IMR-90 (cell line): ENCODE measurements at regions not wholly inside any gene's neighbourhood (a gene's known extent, or its start where the extent isn't known, plus 50 kb on each side); places are given as distances from the start of the nearest gene placed in this dataset.

ENCODE experiments used
- ATAC-seq: fragments of 200-7000 bp; cut with Tn5 transposase; 2 replicates; pipeline ENCODE4 v1.9.1; 2020; ENCODE audit warnings: low read depth, mild to moderate bottlenecking, moderate library complexity
- BruUV-seq: library from RNA; stranded (reverse); fragments of 400-500 nt; replicated peaks from 2 replicates; lab custom pipeline; 2021; lab: Mats Ljungman, UMichigan
- CTCF ChIA-PET: fragments of 300-600 bp; formaldehyde crosslinking; extraction: SDS; loops from one replicate; lab custom pipeline; 2021; ENCODE audit warnings: antibody characterized with exemption; lab: Yijun Ruan, JAX
- POLR2A ChIA-PET: fragments of 300-600 bp; sonication (Branson Sonifier 250); formaldehyde crosslinking; loops from one replicate; lab custom pipeline; 2022; ENCODE audit warnings: antibody characterized with exemption; ENCODE audit not compliant: unreplicated experiment; lab: Charles Lee
- DNase-seq: peaks from one replicate; pipeline ENCODE4 v3.0.0; 2013
- H2AFZ ChIP-seq: replicated peaks from 2 replicates; pipeline ENCODE3; 2013; ENCODE audit warnings: low read length, mild to moderate bottlenecking; ENCODE audit not compliant: poor library complexity
- H2AK5ac ChIP-seq: 2 replicates; pipeline ENCODE4 v1.6.1; 2013; ENCODE audit warnings: low read depth, low read length, inconsistent platforms
- H2AK9ac ChIP-seq: replicated peaks from 2 replicates; pipeline ENCODE3; 2013; ENCODE audit warnings: mild to moderate bottlenecking, low read depth, low read length, moderate library complexity; ENCODE audit not compliant: poor library complexity
- H2BK120ac ChIP-seq: 2 replicates; pipeline ENCODE4 v1.6.1; 2013; ENCODE audit warnings: low read depth, low read length, inconsistent platforms
- H2BK15ac ChIP-seq: 3 replicates; pipeline ENCODE4 v1.6.1; 2013; ENCODE audit warnings: low read depth, low read length, inconsistent platforms
- H2BK20ac ChIP-seq: 2 replicates; pipeline ENCODE4 v1.6.1; 2013; ENCODE audit warnings: low read depth, mild to moderate bottlenecking, inconsistent platforms, low read length, moderate library complexity
- H2BK5ac ChIP-seq: 2 replicates; pipeline ENCODE4 v1.6.1; 2013; ENCODE audit warnings: mild to moderate bottlenecking, low read depth, low read length, inconsistent platforms; ENCODE audit not compliant: poor library complexity, severe bottlenecking
- H3K14ac ChIP-seq: replicated peaks from 2 replicates; pipeline ENCODE4 v1.6.1; 2013; ENCODE audit warnings: low read depth, low read length, inconsistent platforms
- H3K18ac ChIP-seq: 2 replicates; pipeline ENCODE4 v1.6.1; 2013; ENCODE audit warnings: low read depth, low read length, control low read depth
- H3K23ac ChIP-seq: 2 replicates; pipeline ENCODE4 v1.6.1; 2013; ENCODE audit warnings: low read depth, low read length, inconsistent platforms
- H3K27ac ChIP-seq: 2 replicates; pipeline ENCODE4 v1.5.1; 2013; ENCODE audit warnings: mild to moderate bottlenecking, control low read depth, low read length; ENCODE audit not compliant: insufficient read depth
- H3K27me3 ChIP-seq: 2 replicates; pipeline ENCODE4 v1.6.1; 2013; ENCODE audit warnings: low read length; ENCODE audit not compliant: control insufficient read depth, insufficient read depth
- H3K36me3 ChIP-seq: 2 replicates; pipeline ENCODE4 v1.6.1; 2013; ENCODE audit warnings: low read length, mixed read lengths; ENCODE audit not compliant: control insufficient read depth, insufficient read depth
- H3K4ac ChIP-seq: 2 replicates; pipeline ENCODE4 v1.6.1; 2013; ENCODE audit warnings: low read depth, low read length, inconsistent platforms
- H3K4me1 ChIP-seq: 2 replicates; pipeline ENCODE4 v1.6.1; 2013; ENCODE audit warnings: low read length, mixed read lengths; ENCODE audit not compliant: control insufficient read depth, insufficient read depth
- H3K4me2 ChIP-seq: 2 replicates; pipeline ENCODE4 v1.6.1; 2013; ENCODE audit warnings: low read depth, mild to moderate bottlenecking, control low read depth, low read length, moderate library complexity
- H3K4me3 ChIP-seq: 2 replicates; pipeline ENCODE4 v1.5.1; 2013; ENCODE audit warnings: low read depth, mild to moderate bottlenecking, control low read depth, low read length, moderate library complexity; ENCODE audit not compliant: insufficient read depth
- H3K56ac ChIP-seq: 2 replicates; pipeline ENCODE4 v1.6.1; 2013; ENCODE audit warnings: low read length, inconsistent platforms; ENCODE audit not compliant: insufficient read depth; ENCODE audit errors: extremely low read depth
- H3K79me1 ChIP-seq, 2 experiments: 2 replicates each; pipeline ENCODE4 v1.6.1; 2013; ENCODE audit warnings: low read length in 2 of 2, inconsistent platforms in 1 of 2, low read depth in 1 of 2
- H3K9ac ChIP-seq: 2 replicates; pipeline ENCODE4 v1.6.1; 2013; ENCODE audit warnings: low read depth, low read length, control low read depth
- H3K9me1 ChIP-seq: 2 replicates; pipeline ENCODE4 v1.6.1; 2013; ENCODE audit warnings: low read length, inconsistent platforms; ENCODE audit not compliant: insufficient read depth
- H3K9me3 ChIP-seq: 2 replicates; pipeline ENCODE4 v1.6.1; 2013; ENCODE audit warnings: low read length; ENCODE audit not compliant: control insufficient read depth, insufficient read depth
- H4K20me1 ChIP-seq: 2 replicates; pipeline ENCODE4 v1.6.1; 2013; ENCODE audit warnings: low read length, inconsistent platforms; ENCODE audit not compliant: insufficient read depth
- H4K5ac ChIP-seq: 2 replicates; pipeline ENCODE4 v1.6.1; 2013; ENCODE audit warnings: mild to moderate bottlenecking, low read depth, low read length, control low read depth
- H4K8ac ChIP-seq, 2 experiments: 2 replicates each; pipeline ENCODE4 v1.6.1; 2013; ENCODE audit warnings: low read depth in 2 of 2, low read length in 2 of 2, control low read depth in 1 of 2, inconsistent platforms in 1 of 2
- H4K91ac ChIP-seq: 2 replicates; pipeline ENCODE4 v1.6.1; 2013; ENCODE audit warnings: low read depth, low read length, inconsistent platforms; ENCODE audit not compliant: insufficient read depth
- BHLHE40 ChIP-seq: fragments of 150-350 bp; IDR thresholded peaks from 2 replicates; pipeline ENCODE4 v1.6.1; 2016; ENCODE audit warnings: mild to moderate bottlenecking, low read depth, low read length
- CHD1 ChIP-seq: IDR thresholded peaks from 2 replicates; pipeline ENCODE4 v1.6.1; 2012; ENCODE audit warnings: low read depth, low read length, improper control_type of control experiment
- CTCF ChIP-seq: conservative IDR thresholded peaks from 2 replicates; pipeline ENCODE4 v1.5.1; 2012; ENCODE audit warnings: mild to moderate bottlenecking, low read depth, low read length, improper control_type of control experiment
- ELK1 ChIP-seq: fragments of 150-350 bp; IDR thresholded peaks from 2 replicates; pipeline ENCODE4 v1.6.1; 2016; ENCODE audit warnings: low read depth, mild to moderate bottlenecking, low read length, moderate library complexity, borderline replicate concordance
- FOS ChIP-seq: fragments of 150-350 bp; IDR thresholded peaks from 2 replicates; pipeline ENCODE4 v1.6.1; 2016; ENCODE audit warnings: low read depth, low read length
- MAFK ChIP-seq: IDR thresholded peaks from 2 replicates; pipeline ENCODE4 v1.6.1; 2012; ENCODE audit warnings: low read depth, low read length, improper control_type of control experiment
- MXI1 ChIP-seq: IDR thresholded peaks from 2 replicates; pipeline ENCODE4 v1.6.1; 2012; ENCODE audit warnings: low read depth, mild to moderate bottlenecking, low read length, moderate library complexity, borderline replicate concordance
- NFE2L2 ChIP-seq: fragments of 150-350 bp; IDR thresholded peaks from 2 replicates; pipeline ENCODE4 v1.6.1; 2016; ENCODE audit warnings: low read depth, mild to moderate bottlenecking, low read length
- POLR2A ChIP-seq: IDR thresholded peaks from 2 replicates; pipeline ENCODE4 v1.6.1; 2012; ENCODE audit warnings: mild to moderate bottlenecking, low read depth, low read length
- RAD21 ChIP-seq: IDR thresholded peaks from 2 replicates; pipeline ENCODE4 v1.6.1; 2012; ENCODE audit warnings: low read length, improper control_type of control experiment
- RFX5 ChIP-seq: IDR thresholded peaks from 2 replicates; pipeline ENCODE4 v1.8.0; 2012; ENCODE audit warnings: low read depth, mild to moderate bottlenecking, low read length, moderate library complexity
- SMC3 ChIP-seq: fragments of 150-350 bp; IDR thresholded peaks from 2 replicates; pipeline ENCODE4 v1.6.1; 2016; ENCODE audit warnings: low read depth, mild to moderate bottlenecking, antibody characterized with exemption, low read length, moderate library complexity
- USF2 ChIP-seq: fragments of 150-350 bp; IDR thresholded peaks from 2 replicates; pipeline ENCODE4 v1.6.1; 2017; ENCODE audit warnings: mild to moderate bottlenecking, antibody characterized with exemption, low read length, low read depth
- dilution Hi-C: fragments of 300-500 bp; cut with HindIII; formaldehyde crosslinking; loops from one replicate; pipeline ENCODE4 v1.14.3; 2018; ENCODE audit warnings: low sequenced_read_pairs; ENCODE audit not compliant: unreplicated experiment
- in situ Hi-C: fragments of 300-500 bp; cut with MboI; formaldehyde crosslinking; loops from 3 replicates; pipeline ENCODE4 v1.14.3; 2019; ENCODE audit warnings: low sequenced_read_pairs, inconsistent platforms, mixed read lengths
- intact Hi-C: fragments of 100-400 bp; cut with micrococcal nuclease; formaldehyde crosslinking; loops from 2 replicates; pipeline ENCODE4 v1.10.0; 2022

DNA sequence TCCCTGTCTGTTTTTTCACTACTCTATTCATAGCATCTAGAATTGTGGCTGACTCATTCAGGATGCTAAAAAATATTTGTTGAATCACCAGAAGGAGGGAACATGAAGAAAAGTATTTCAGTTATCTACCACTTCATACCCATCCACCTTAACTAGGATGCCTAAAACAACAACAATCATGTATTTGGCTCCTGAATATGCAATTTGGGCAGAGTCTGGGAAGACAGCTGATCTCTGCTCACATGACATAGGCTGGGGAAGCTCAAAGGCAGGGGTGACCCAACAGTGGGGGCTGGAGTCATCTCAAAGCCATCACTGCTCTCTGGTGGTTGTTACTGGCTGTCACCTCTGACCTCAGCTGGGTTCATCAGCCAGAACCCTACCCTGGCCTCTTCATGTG lies 80.1 kb upstream of the RPL38 start:
- Histone ChIP-seq H3K27me3 (no peaks in the 10 kb centered on the region), H3K27ac (no peak overlapping the region), H3K4me3 (no peak overlapping the region), H2BK120ac (no peak overlapping the region), H2BK5ac (no peak overlapping the region), H2AFZ (no peak overlapping the region), H2AK5ac (no peak overlapping the region), H3K79me1 (no peaks in the 10 kb centered on the region), H3K4me2 (no peak overlapping the region), H3K4ac (no peak overlapping the region), H3K9ac (no peak overlapping the region), H3K18ac (no peak overlapping the region), H2BK15ac (no peak overlapping the region), H3K14ac (no peak overlapping the region), H3K9me3 (peaks cover 39% of the 10 kb centered on the region), H3K56ac (no peak overlapping the region), H4K5ac (no peak overlapping the region), H2AK9ac (no peak overlapping the region), H2BK20ac (no peak overlapping the region), H4K8ac (no peak overlapping the region), H4K20me1 (no peaks in the 10 kb centered on the region), H3K36me3 (no peaks in the 10 kb centered on the region), H3K23ac (no peak overlapping the region), H4K91ac (no peak overlapping the region), H3K9me1 (no peaks in the 10 kb centered on the region), H3K4me1 (no peaks in the 10 kb centered on the region)
- POLR2A ChIA-PET: no interaction called here
- CTCF ChIA-PET: no interaction called here
- no TSS peak for BruUV-seq
- no peak for DNase-seq
- in situ Hi-C loops: loop anchor here (25.0 kb wide), 1 partner anchor 161 kb away; no protein-coding TSS in a partner anchor
- TF ChIP-seq BHLHE40 (no peak), NFE2L2 (no peak), MXI1 (no peak), POLR2A (no peak), SMC3 (no peak), USF2 (no peak), RFX5 (no peak), ELK1 (no peak), CTCF (no peak), MAFK (no peak), RAD21 (no peak), FOS (no peak), CHD1 (no peak)
- ATAC-seq: no peak
- dilution Hi-C loops: no loop called here
- intact Hi-C loops: no loop called here
